ENCODE measurements at regions not wholly inside any gene's neighbourhood (a gene's known extent, or its start where the extent isn't known, plus 50 kb on each side); places are given as distances from the start of the nearest gene placed in this dataset.

- Histone ChIP-seq H3K4me3 (ENCODE audit: low read depth, low read length) (no peak overlapping the region), H3K27ac (ENCODE audit: extremely low read depth, low read depth, low read length) (no peak overlapping the region), H3K9me3 (ENCODE audit: control insufficient read depth, insufficient read depth, low read depth, low read length) (no peaks in the 10 kb centered on the region), H3K36me3 (ENCODE audit: control insufficient read depth in 2 of 2, insufficient read depth in 1 of 2, low read length in 2 of 2) (no peaks in the 10 kb centered on the region), H3K4me1 (ENCODE audit: control insufficient read depth, insufficient read depth, low read length) (no peaks in the 10 kb centered on the region)
- POLR2A ChIA-PET: no interaction called here
- TF ChIP-seq FEZF1 (tag by site-specific recombination; IDR thresholded peaks at IDR 0.05) (no peak), ZNF2 (tag by site-specific recombination; IDR thresholded peaks at IDR 0.05) (no peak)
- CTCF ChIA-PET: no interaction called here
Observed at GRCh38 chr14:84927096-84927827, 602.7 kb upstream of the FLRT2 start.

- TF ChIP-seq ZBTB48 (tag by site-specific recombination; IDR thresholded peaks at IDR 0.05) (no peak), ZNF610 (tag by site-specific recombination; IDR thresholded peaks at IDR 0.05; ENCODE audit: borderline replicate concordance) (no peak), ZNF621 (tag by site-specific recombination; IDR thresholded peaks at IDR 0.05) (no peak), ZSCAN4 (tag by site-specific recombination; IDR thresholded peaks at IDR 0.05) (no peak), ZBTB44 (tag by site-specific recombination; IDR thresholded peaks at IDR 0.05) (no peak), ZNF184 (tag by site-specific recombination; IDR thresholded peaks at IDR 0.05) (no peak), ZBTB20 (tag by site-specific recombination; IDR thresholded peaks at IDR 0.05) (no peak), ZNF843 (tag by site-specific recombination; IDR thresholded peaks at IDR 0.05) (no peak), ZBTB21 (tag by site-specific recombination; IDR thresholded peaks at IDR 0.05) (no peak), ZNF266 (tag by site-specific recombination; IDR thresholded peaks at IDR 0.05; ENCODE audit: low read depth) (no peak), ZNF426 (tag by site-specific recombination; IDR thresholded peaks at IDR 0.05) (no peak), PRDM10 (tag by site-specific recombination; IDR thresholded peaks at IDR 0.05) (no peak), TSHZ1 (tag by site-specific recombination; IDR thresholded peaks at IDR 0.05; ENCODE audit: borderline replicate concordance) (no peak), ZBTB17 (tag by site-specific recombination; IDR thresholded peaks at IDR 0.05) (no peak)
- no peak overlapping the region for H3K27ac ChIP-seq (ENCODE audit: extremely low read depth, low read depth, low read length)
- ChIA-PET POLR2A (no interaction called here), CTCF (no interaction called here)
- no peak overlapping the region for H3K4me3 ChIP-seq (ENCODE audit: low read depth, low read length)
- H3K36me3 ChIP-seq (ENCODE audit: control insufficient read depth in 2 of 2, insufficient read depth in 1 of 2, low read length in 2 of 2): no peaks in the 10 kb centered on the region
- no peaks in the 10 kb centered on the region for H3K4me1 ChIP-seq (ENCODE audit: control insufficient read depth, insufficient read depth, low read length)
- no peaks in the 10 kb centered on the region for H3K9me3 ChIP-seq (ENCODE audit: control insufficient read depth, insufficient read depth, low read depth, low read length)
Observed at GRCh38 chr14:84929086-84929485, 600.9 kb upstream of the FLRT2 start.
